GM13976 (cell line): ENCODE measurements at regions not wholly inside any gene's neighbourhood (a gene's known extent, or its start where the extent isn't known, plus 50 kb on each side); places are given as distances from the start of the nearest gene placed in this dataset.

Experiments used
- DNase-seq: peaks from one replicate; pipeline ENCODE4 v3.0.0; 2012; ENCODE audit warnings: low spot score
- in situ Hi-C: fragments of 300-500 bp; cut with MboI; formaldehyde crosslinking; loops from one replicate; pipeline ENCODE4 v1.12.0; 2022; ENCODE audit warnings: low sequenced_read_pairs, mixed read lengths, inconsistent platforms; ENCODE audit not compliant: unreplicated experiment
- TF ChIP-seq, protein P1 (sequence below): IDR thresholded peaks from 2 replicates; pipeline ENCODE4 v1.5.1; 2012; ENCODE audit warnings: borderline replicate concordance, mild to moderate bottlenecking; ENCODE audit not compliant: insufficient read depth; ENCODE audit errors: extremely low read depth, missing control alignments, control extremely low read depth

- in situ Hi-C loops, result no loop called here
- TF ChIP-seq, protein P1, sequence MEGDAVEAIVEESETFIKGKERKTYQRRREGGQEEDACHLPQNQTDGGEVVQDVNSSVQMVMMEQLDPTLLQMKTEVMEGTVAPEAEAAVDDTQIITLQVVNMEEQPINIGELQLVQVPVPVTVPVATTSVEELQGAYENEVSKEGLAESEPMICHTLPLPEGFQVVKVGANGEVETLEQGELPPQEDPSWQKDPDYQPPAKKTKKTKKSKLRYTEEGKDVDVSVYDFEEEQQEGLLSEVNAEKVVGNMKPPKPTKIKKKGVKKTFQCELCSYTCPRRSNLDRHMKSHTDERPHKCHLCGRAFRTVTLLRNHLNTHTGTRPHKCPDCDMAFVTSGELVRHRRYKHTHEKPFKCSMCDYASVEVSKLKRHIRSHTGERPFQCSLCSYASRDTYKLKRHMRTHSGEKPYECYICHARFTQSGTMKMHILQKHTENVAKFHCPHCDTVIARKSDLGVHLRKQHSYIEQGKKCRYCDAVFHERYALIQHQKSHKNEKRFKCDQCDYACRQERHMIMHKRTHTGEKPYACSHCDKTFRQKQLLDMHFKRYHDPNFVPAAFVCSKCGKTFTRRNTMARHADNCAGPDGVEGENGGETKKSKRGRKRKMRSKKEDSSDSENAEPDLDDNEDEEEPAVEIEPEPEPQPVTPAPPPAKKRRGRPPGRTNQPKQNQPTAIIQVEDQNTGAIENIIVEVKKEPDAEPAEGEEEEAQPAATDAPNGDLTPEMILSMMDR, result no peak
Observed at GRCh38 chr6:10028222-10028621, 386.7 kb downstream of the TFAP2A start.

GRCh38 chr6:10019851-10020250 lies 395.0 kb downstream of the TFAP2A start:
- DNase-seq, result no peak

More at GRCh38 chr6:10028222-10028621, 386.7 kb downstream of the TFAP2A start:
- DNase-seq, result no peak

GRCh38 chr6:10014557-10014956 lies 400.3 kb downstream of the TFAP2A start:
- in situ Hi-C loops, result no loop called here
- no peak for DNase-seq
- TF ChIP-seq, protein P1, result no peak

More at GRCh38 chr6:10019851-10020250, 395.0 kb downstream of the TFAP2A start:
- in situ Hi-C loops, result no loop called here
- TF ChIP-seq, protein P1, result no peak

- in situ Hi-C loops, result no loop called here
- TF ChIP-seq, protein P1, result no peak
- no peak for DNase-seq
Observed at GRCh38 chr6:10000551-10000950, 414.3 kb downstream of the TFAP2A start.

DNA sequence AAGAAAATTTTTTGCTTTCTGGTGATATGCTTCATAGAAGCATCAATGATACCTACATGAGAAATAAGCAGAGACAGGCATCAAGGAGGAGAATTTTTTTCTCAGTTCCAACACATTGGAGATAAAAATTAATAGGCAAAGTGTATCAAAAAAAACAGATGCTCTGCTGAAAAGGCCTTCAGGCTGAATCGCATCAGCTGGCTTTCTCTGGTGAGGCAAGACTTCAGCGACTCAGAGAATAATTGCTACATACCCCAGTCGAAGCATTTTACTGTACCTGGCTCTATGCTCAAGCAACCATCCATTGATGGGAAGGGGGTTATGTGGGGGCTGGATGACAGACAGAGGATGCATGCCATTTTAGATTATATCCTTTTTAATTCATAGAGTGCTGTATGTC lies 415.1 kb downstream of the TFAP2A start:
- in situ Hi-C loops, result no loop called here
- no peak for DNase-seq
- TF ChIP-seq, protein P1, result no peak

- in situ Hi-C loops, result no loop called here
- DNase-seq, result no peak
- TF ChIP-seq, protein P1, result no peak
Observed at GRCh38 chr6:9986273-9986672, 428.6 kb downstream of the TFAP2A start.

- TF ChIP-seq, protein P1, result no peak
- DNase-seq, result no peak
- in situ Hi-C loops, result no loop called here
Observed at GRCh38 chr6:9985481-9985880, 429.4 kb downstream of the TFAP2A start.
